ENCODE measurements at regions not wholly inside any gene's neighbourhood (a gene's known extent, or its start where the extent isn't known, plus 50 kb on each side); places are given as distances from the start of the nearest gene placed in this dataset.
"Not testable (repeated sequence)": the region's sequence is repeated elsewhere in the genome, so short reads cannot be mapped to it uniquely, and the experiment has no call there.

- not testable (repeated sequence) for DNase-seq
Measured at GRCh38 chr9:33740958-33741357, 54.4 kb upstream of the PRSS3 start.

- no peak for DNase-seq
Measured at GRCh38 chr9:33742051-33742450, 53.3 kb upstream of the PRSS3 start.

DNA sequence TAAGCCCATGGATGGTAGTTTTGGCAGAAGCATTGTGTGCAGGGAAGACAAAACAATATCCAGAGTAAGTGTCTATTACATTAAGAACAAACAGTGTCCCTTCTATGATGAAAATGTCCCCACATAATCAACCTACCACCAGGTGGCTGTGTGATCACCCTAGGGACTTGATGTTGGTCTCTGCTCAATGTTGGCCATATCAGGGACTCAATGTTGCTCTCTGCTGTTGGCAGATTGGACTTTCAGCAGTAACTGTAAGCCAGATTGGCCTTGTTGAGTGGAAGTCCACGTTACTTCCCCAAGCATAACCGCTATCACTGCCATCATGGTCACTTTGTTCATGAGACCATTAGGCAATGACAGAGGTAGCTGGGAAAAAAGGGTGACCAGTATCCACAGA, 52.8 kb upstream of the PRSS3 start:
- DNase-seq, result no peak

All from stimulated activated CD4-positive, alpha-beta T cell treated with anti-CD3 and anti-CD28 coated beads, Interleukin-4, amount 100 ng/mL, for 1 hour (primary cell).